ENCODE measurements at regions not wholly inside any gene's neighbourhood (a gene's known extent, or its start where the extent isn't known, plus 50 kb on each side); places are given as distances from the start of the nearest gene placed in this dataset.
"Not testable (repeated sequence)": the region's sequence is repeated elsewhere in the genome, so short reads cannot be mapped to it uniquely, and the experiment has no call there.

- Histone ChIP-seq H3K27me3 (ENCODE audit: low read length) (no peaks in the 10 kb centered on the region), H3K9me3 (ENCODE audit: low read length) (no peaks in the 10 kb centered on the region), H3K4me3 (ENCODE audit: low read length) (no peak overlapping the region), H2AFZ (ENCODE audit: low read length) (no peak overlapping the region), H3K27ac (ENCODE audit: low read length) (no peak overlapping the region), H3F3A (ENCODE audit: low read length, unreplicated experiment) (no peaks in the 10 kb centered on the region), H3K9ac (ENCODE audit: low read length) (no peak overlapping the region), H4K20me1 (ENCODE audit: low read length) (no peaks in the 10 kb centered on the region), H3K36me3 (ENCODE audit: low read depth, low read length) (no peaks in the 10 kb centered on the region), H3K4me2 (ENCODE audit: low read length) (no peak overlapping the region), H3K9me2 (replicated peaks; ENCODE audit: low read length) (no peaks in the 10 kb centered on the region), H3K4me1 (ENCODE audit: insufficient read depth, low read length) (peaks cover 4% of the 10 kb centered on the region; the same call in 1 of the 2 replicates), H3K79me2 (ENCODE audit: low read length) (no peaks in the 10 kb centered on the region)
- no TSS peak for BruUV-seq (replicated peaks)
- DNase-seq (no peak), ATAC-seq (no peak)
- intact Hi-C loops (cut with micrococcal nuclease), result loop anchor here (10.0 kb wide), 1 partner anchor 649 kb away; no protein-coding TSS in a partner anchor
- ChIA-PET CTCF (no interaction called here), POLR2A (ENCODE audit: unreplicated experiment) (no interaction called here)
- TF ChIP-seq EZH2phosphoT487 (IDR thresholded peaks at IDR 0.05; ENCODE audit: borderline replicate concordance, low read length) (no peak), CTCF (conservative IDR thresholded peaks at IDR 0.05; ENCODE audit: low read depth, low read length) (no peak), EZH2 (IDR thresholded peaks at IDR 0.05; ENCODE audit: low read length, unreplicated experiment) (no peak)
Measured at GRCh38 chr16:66023481-66023880, 343.0 kb upstream of the CDH5 start.

GRCh38 chr16:66020642-66021041 is 345.8 kb upstream of the CDH5 start:
- no peak overlapping the region for H3K9ac ChIP-seq (ENCODE audit: low read length)
- no peak overlapping the region for H3K4me2 ChIP-seq (ENCODE audit: low read length)
- peak; percentile 12 for DNase-seq
- H3K27me3 ChIP-seq (ENCODE audit: low read length), result no peaks in the 10 kb centered on the region
- no peak for TF ChIP-seq EZH2phosphoT487 (IDR thresholded peaks at IDR 0.05; ENCODE audit: borderline replicate concordance, low read length)
- TF ChIP-seq CTCF (conservative IDR thresholded peaks at IDR 0.05; ENCODE audit: low read depth, low read length), result no peak
- no peak for TF ChIP-seq EZH2 (IDR thresholded peaks at IDR 0.05; ENCODE audit: low read length, unreplicated experiment)
- BruUV-seq (replicated peaks), result no TSS peak
- H4K20me1 ChIP-seq (ENCODE audit: low read length), result no peaks in the 10 kb centered on the region
- H3K4me1 ChIP-seq (ENCODE audit: insufficient read depth, low read length), result peaks cover 4% of the 10 kb centered on the region; the same call in 1 of the 2 replicates
- CTCF ChIA-PET, result no interaction called here
- no peak overlapping the region for H3K4me3 ChIP-seq (ENCODE audit: low read length)
- H3K79me2 ChIP-seq (ENCODE audit: low read length), result no peaks in the 10 kb centered on the region
- no peaks in the 10 kb centered on the region for H3K36me3 ChIP-seq (ENCODE audit: low read depth, low read length)
- peak; percentile 27; the same call in 1 of the 2 replicates for ATAC-seq
- POLR2A ChIA-PET (ENCODE audit: unreplicated experiment), result no interaction called here
- no peak overlapping the region for H3K27ac ChIP-seq (ENCODE audit: low read length)
- H2AFZ ChIP-seq (ENCODE audit: low read length), result no peak overlapping the region
- H3K9me3 ChIP-seq (ENCODE audit: low read length), result no peaks in the 10 kb centered on the region
- no peaks in the 10 kb centered on the region for H3K9me2 ChIP-seq (replicated peaks; ENCODE audit: low read length)
- intact Hi-C loops (cut with micrococcal nuclease), result loop anchor here (10.0 kb wide), 1 partner anchor 646 kb away; no protein-coding TSS in a partner anchor
- H3F3A ChIP-seq (ENCODE audit: low read length, unreplicated experiment), result no peaks in the 10 kb centered on the region

- no peak overlapping the region for H3K4me2 ChIP-seq (ENCODE audit: low read length)
- H3K79me2 ChIP-seq (ENCODE audit: low read length), result no peaks in the 10 kb centered on the region
- no peaks in the 10 kb centered on the region for H3F3A ChIP-seq (ENCODE audit: low read length, unreplicated experiment)
- H3K9me2 ChIP-seq (replicated peaks; ENCODE audit: low read length), result no peaks in the 10 kb centered on the region
- DNase-seq (peak; percentile 2), ATAC-seq (no peak)
- TF ChIP-seq EZH2 (IDR thresholded peaks at IDR 0.05; ENCODE audit: low read length, unreplicated experiment) (no peak), EZH2phosphoT487 (IDR thresholded peaks at IDR 0.05; ENCODE audit: borderline replicate concordance, low read length) (no peak)
- H3K27ac ChIP-seq (ENCODE audit: low read length), result no peak overlapping the region
- BruUV-seq (replicated peaks), result no TSS peak
- no peaks in the 10 kb centered on the region for H3K36me3 ChIP-seq (ENCODE audit: low read depth, low read length)
- H3K9ac ChIP-seq (ENCODE audit: low read length), result no peak overlapping the region
- POLR2A ChIA-PET (ENCODE audit: unreplicated experiment), result no interaction called here
- peaks cover 4% of the 10 kb centered on the region; the same call in 1 of the 2 replicates for H3K4me1 ChIP-seq (ENCODE audit: insufficient read depth, low read length)
- H3K27me3 ChIP-seq (ENCODE audit: low read length), result no peaks in the 10 kb centered on the region
- H4K20me1 ChIP-seq (ENCODE audit: low read length), result no peaks in the 10 kb centered on the region
- H2AFZ ChIP-seq (ENCODE audit: low read length), result no peak overlapping the region
- no peak overlapping the region for H3K4me3 ChIP-seq (ENCODE audit: low read length)
- no peaks in the 10 kb centered on the region for H3K9me3 ChIP-seq (ENCODE audit: low read length)
- intact Hi-C loops (cut with micrococcal nuclease), result loop anchor here (10.0 kb wide), 1 partner anchor 645 kb away; no protein-coding TSS in a partner anchor
- CTCF ChIA-PET, result no interaction called here
Measured at GRCh38 chr16:66020046-66020445, 346.4 kb upstream of the CDH5 start.

GRCh38 chr16:66019502-66019901 is 347.0 kb upstream of the CDH5 start:
- H3K9ac ChIP-seq (ENCODE audit: low read length); DNase-seq; POLR2A ChIA-PET (ENCODE audit: unreplicated experiment); H3K9me3 ChIP-seq (ENCODE audit: low read length); H3K9me2 ChIP-seq (replicated peaks; ENCODE audit: low read length); H3K36me3 ChIP-seq (ENCODE audit: low read depth, low read length); H3K27ac ChIP-seq (ENCODE audit: low read length); H2AFZ ChIP-seq (ENCODE audit: low read length); H3F3A ChIP-seq (ENCODE audit: low read length, unreplicated experiment); BruUV-seq (replicated peaks); ATAC-seq; H3K4me1 ChIP-seq (ENCODE audit: insufficient read depth, low read length); H3K79me2 ChIP-seq (ENCODE audit: low read length); H4K20me1 ChIP-seq (ENCODE audit: low read length); H3K27me3 ChIP-seq (ENCODE audit: low read length); intact Hi-C loops (cut with micrococcal nuclease); H3K4me3 ChIP-seq (ENCODE audit: low read length); CTCF ChIA-PET; H3K4me2 ChIP-seq (ENCODE audit: low read length): not testable (repeated sequence)
